ENCODE measurements at regions not wholly inside any gene's neighbourhood (a gene's known extent, or its start where the extent isn't known, plus 50 kb on each side); places are given as distances from the start of the nearest gene placed in this dataset.
A peak's percentile ranks its signal among the peaks of the same experiment; 100 is the strongest.

- Histone ChIP-seq H3K27ac (no peak overlapping the region), H3K9me3 (no peaks in the 10 kb centered on the region), H3K4me3 (no peak overlapping the region), H3K36me3 (ENCODE audit: low read depth, missing control alignments) (no peaks in the 10 kb centered on the region), H3K4me1 (no peaks in the 10 kb centered on the region), H3K27me3 (no peaks in the 10 kb centered on the region)
- 57 to 68% methylated on average over 11 of the region's 11 CpGs for WGBS, 2 donors
- TF ChIP-seq CTCF (IDR thresholded peaks at IDR 0.05) (no peak), POLR2A (IDR thresholded peaks at IDR 0.05) (no peak)
- intact Hi-C loops (cut with DNase I; ENCODE audit: low total_unique reads), result loop anchor here (10.0 kb wide), 1 partner anchor 406 kb away; no protein-coding TSS in a partner anchor
- no peak for DNase-seq
These were observed 264.9 kb downstream of the SKIDA1 start for GRCh38 chr10:21260506-21261149.

- intact Hi-C loops (cut with DNase I; ENCODE audit: low total_unique reads), result loop anchor here (10.0 kb wide), 1 partner anchor 405 kb away; no protein-coding TSS in a partner anchor
- TF ChIP-seq POLR2A (IDR thresholded peaks at IDR 0.05) (no peak), CTCF (IDR thresholded peaks at IDR 0.05) (no peak)
- no peaks in the 10 kb centered on the region for H3K9me3 ChIP-seq
- 50 to 64% methylated on average over 6 of the region's 6 CpGs for WGBS, 2 donors
- H3K4me1 ChIP-seq, result no peaks in the 10 kb centered on the region
- no peaks in the 10 kb centered on the region for H3K36me3 ChIP-seq (ENCODE audit: low read depth, missing control alignments)
- no peaks in the 10 kb centered on the region for H3K27me3 ChIP-seq
- H3K27ac ChIP-seq, result no peak overlapping the region
- peak; percentile 44 for DNase-seq
- no peak overlapping the region for H3K4me3 ChIP-seq
These were observed 265.4 kb downstream of the SKIDA1 start for GRCh38 chr10:21260066-21260465.

GRCh38 chr10:21257919-21258318 lies 267.6 kb downstream of the SKIDA1 start:
- no peak for DNase-seq
- TF ChIP-seq POLR2A (IDR thresholded peaks at IDR 0.05) (no peak), CTCF (IDR thresholded peaks at IDR 0.05) (no peak)
- no peaks in the 10 kb centered on the region for H3K27me3 ChIP-seq
- no peaks in the 10 kb centered on the region for H3K36me3 ChIP-seq (ENCODE audit: low read depth, missing control alignments)
- no peaks in the 10 kb centered on the region for H3K4me1 ChIP-seq
- intact Hi-C loops (cut with DNase I; ENCODE audit: low total_unique reads), result no loop called here
- H3K27ac ChIP-seq, result no peak overlapping the region
- H3K9me3 ChIP-seq, result no peaks in the 10 kb centered on the region
- H3K4me3 ChIP-seq, result no peak overlapping the region
- 68 to 81% methylated on average over 2 of the region's 2 CpGs for WGBS, 2 donors

GRCh38 chr10:21257191-21257590 lies 268.3 kb downstream of the SKIDA1 start:
- H3K27me3 ChIP-seq, result no peaks in the 10 kb centered on the region
- H3K27ac ChIP-seq, result no peak overlapping the region
- H3K36me3 ChIP-seq (ENCODE audit: low read depth, missing control alignments), result no peaks in the 10 kb centered on the region
- no peak overlapping the region for H3K4me3 ChIP-seq
- no peak for DNase-seq
- intact Hi-C loops (cut with DNase I; ENCODE audit: low total_unique reads), result no loop called here
- no peaks in the 10 kb centered on the region for H3K4me1 ChIP-seq
- no peaks in the 10 kb centered on the region for H3K9me3 ChIP-seq
- no peak for TF ChIP-seq POLR2A (IDR thresholded peaks at IDR 0.05)
- TF ChIP-seq CTCF (IDR thresholded peaks at IDR 0.05), result no peak
- 98 to 100% methylated on average over 2 of the region's 2 CpGs for WGBS, 2 donors

GRCh38 chr10:21249435-21249834 lies 276.0 kb downstream of the SKIDA1 start:
- Histone ChIP-seq H3K27me3 (no peaks in the 10 kb centered on the region), H3K9me3 (no peaks in the 10 kb centered on the region), H3K4me1 (no peaks in the 10 kb centered on the region), H3K4me3 (no peak overlapping the region), H3K27ac (no peak overlapping the region), H3K36me3 (ENCODE audit: low read depth, missing control alignments) (no peaks in the 10 kb centered on the region)
- WGBS, 2 donors, result 100% methylated on average over 1 of the region's 1 CpG
- no peak for DNase-seq
- intact Hi-C loops (cut with DNase I; ENCODE audit: low total_unique reads), result no loop called here
- TF ChIP-seq CTCF (IDR thresholded peaks at IDR 0.05), result no peak
- no peak for TF ChIP-seq POLR2A (IDR thresholded peaks at IDR 0.05)
